SK-N-SH treated with all-trans-retinoic acid at 6 μM for 48 hours (cell line): ENCODE measurements at regions not wholly inside any gene's neighbourhood (a gene's known extent, or its start where the extent isn't known, plus 50 kb on each side); places are given as distances from the start of the nearest gene placed in this dataset.

Experiments
- ATAC-seq: fragments of 200-7000 bp; cut with Tn5 transposase; 3 replicates; pipeline ENCODE4 v1.9.1; 2020; ENCODE audit warnings: mild to moderate bottlenecking, moderate library complexity
- ARNTL ChIP-seq: fragments of 450-650 bp; formaldehyde crosslinking; IDR thresholded peaks from 2 replicates; pipeline ENCODE4 v1.5.0; 2020; ENCODE audit warnings: low read depth, mild to moderate bottlenecking, moderate library complexity, borderline replicate concordance
- CSDC2 ChIP-seq: fragments of 250-450 bp; sonication (Bioruptor Pico); IDR thresholded peaks from 2 replicates; pipeline ENCODE4 v1.5.0; 2020; ENCODE audit warnings: mild to moderate bottlenecking, moderate library complexity
- ESRRG ChIP-seq: fragments of 250-450 bp; sonication (Bioruptor Pico); IDR thresholded peaks from 2 replicates; pipeline ENCODE4 v1.6.1; 2021; ENCODE audit warnings: mild to moderate bottlenecking
- GLIS3 ChIP-seq: fragments of 250-450 bp; sonication (Bioruptor Pico); IDR thresholded peaks from 2 replicates; pipeline ENCODE4 v1.5.0; 2020; ENCODE audit warnings: mild to moderate bottlenecking, moderate library complexity
- ISL1 ChIP-seq: fragments of 250-450 bp; sonication (Bioruptor Pico); IDR thresholded peaks from 2 replicates; pipeline ENCODE4 v2.1.2; 2022; ENCODE audit warnings: mild to moderate bottlenecking, moderate library complexity
- OSR1 ChIP-seq: fragments of 250-450 bp; sonication (Bioruptor Pico); IDR thresholded peaks from 2 replicates; pipeline ENCODE4 v1.8.0; 2022; ENCODE audit warnings: moderate library complexity, mild to moderate bottlenecking, inconsistent platforms
- PPARA ChIP-seq: fragments of 250-450 bp; sonication (Bioruptor Pico); IDR thresholded peaks from 2 replicates; pipeline ENCODE4 v1.5.0; 2020; ENCODE audit warnings: mild to moderate bottlenecking, borderline replicate concordance
- RARB ChIP-seq: fragments of 250-450 bp; sonication (Bioruptor Pico); IDR thresholded peaks from 2 replicates; pipeline ENCODE4 v1.8.0; 2021; ENCODE audit warnings: mild to moderate bottlenecking, moderate library complexity
- SNAI2 ChIP-seq: fragments of 250-450 bp; sonication (Bioruptor Pico); IDR thresholded peaks from 2 replicates; pipeline ENCODE4 v1.5.0; 2020; ENCODE audit warnings: mild to moderate bottlenecking, moderate library complexity
- TCF4 ChIP-seq: fragments of 250-450 bp; sonication (Bioruptor Pico); IDR thresholded peaks from 2 replicates; pipeline ENCODE4 v1.8.0; 2021; ENCODE audit warnings: mild to moderate bottlenecking, moderate library complexity, borderline replicate concordance
- TOX ChIP-seq: fragments of 250-450 bp; sonication (Bioruptor Pico); IDR thresholded peaks from 2 replicates; pipeline ENCODE4 v1.8.0; 2021; ENCODE audit warnings: mild to moderate bottlenecking, moderate library complexity, borderline replicate concordance
- ZC3H10 ChIP-seq: fragments of 250-450 bp; sonication (Bioruptor Pico); IDR thresholded peaks from 2 replicates; pipeline ENCODE4 v1.5.1; 2021; ENCODE audit warnings: mild to moderate bottlenecking, moderate library complexity
- ZFP3 ChIP-seq: fragments of 250-450 bp; sonication (Bioruptor Pico); IDR thresholded peaks from 2 replicates; pipeline ENCODE4 v1.5.0; 2020; ENCODE audit warnings: mild to moderate bottlenecking, moderate library complexity
- ZFP30 ChIP-seq: fragments of 450-650 bp; formaldehyde crosslinking; IDR thresholded peaks from 2 replicates; pipeline ENCODE4 v1.5.0; 2022; ENCODE audit warnings: mild to moderate bottlenecking, moderate library complexity
- ZNF565 ChIP-seq: fragments of 450-650 bp; formaldehyde crosslinking; conservative IDR thresholded peaks from 2 replicates; pipeline ENCODE4 v1.5.0; 2020; ENCODE audit warnings: low read depth, mild to moderate bottlenecking, moderate library complexity
- ZNF70 ChIP-seq: fragments of 450-650 bp; formaldehyde crosslinking; IDR thresholded peaks from 2 replicates; pipeline ENCODE4 v1.5.0; 2020; ENCODE audit warnings: mild to moderate bottlenecking, moderate library complexity
- ZNF8 ChIP-seq: fragments of 450-650 bp; formaldehyde crosslinking; IDR thresholded peaks from 2 replicates; pipeline ENCODE4 v1.5.0; 2020; ENCODE audit warnings: mild to moderate bottlenecking, moderate library complexity
- TF ChIP-seq, protein P1 (sequence below): fragments of 250-450 bp; sonication (Bioruptor Pico); IDR thresholded peaks from 2 replicates; pipeline ENCODE4 v1.5.0; 2020; ENCODE audit warnings: mild to moderate bottlenecking, moderate library complexity
- TF ChIP-seq, protein P2 (sequence below): fragments of 250-450 bp; sonication (Bioruptor Pico); IDR thresholded peaks from 2 replicates; pipeline ENCODE4 v1.5.1; 2020; ENCODE audit warnings: low read depth, mild to moderate bottlenecking, moderate library complexity
- TF ChIP-seq, protein P3 (sequence below): fragments of 250-450 bp; sonication (Bioruptor Pico); IDR thresholded peaks from 2 replicates; pipeline ENCODE4 v1.5.1; 2021; ENCODE audit warnings: mild to moderate bottlenecking, moderate library complexity
- TF ChIP-seq, protein P4 (sequence below): fragments of 250-450 bp; sonication (Bioruptor Pico); IDR thresholded peaks from 2 replicates; pipeline ENCODE4 v1.8.0; 2021; ENCODE audit warnings: low read depth, mild to moderate bottlenecking, moderate library complexity, borderline replicate concordance

DNA sequence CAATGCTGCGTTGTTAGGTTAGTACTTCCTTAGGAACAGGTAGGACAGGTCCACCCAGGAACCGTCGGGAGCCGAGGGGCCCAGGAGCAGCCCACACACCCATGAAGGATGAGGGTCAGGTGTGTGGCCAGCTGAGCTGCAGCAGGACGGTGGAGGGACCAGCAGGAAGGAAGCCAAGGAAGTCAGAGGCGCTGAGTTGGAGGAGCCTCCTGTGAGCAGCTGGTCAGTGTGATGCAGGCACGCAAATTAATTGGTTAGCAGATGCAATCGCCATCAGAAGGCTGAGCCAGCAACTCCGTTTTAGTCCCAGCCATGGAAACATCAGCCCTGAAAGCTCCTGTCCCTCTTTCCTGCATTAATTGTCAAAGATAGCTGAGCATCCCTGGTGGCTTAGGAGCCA, 114.9 kb upstream of the SOX1 start:
- ATAC-seq, result no peak
- TF ChIP-seq TCF4 (CRISPR knock-in tag) (no peak), TOX (CRISPR knock-in tag) (no peak), GLIS3 (CRISPR knock-in tag) (no peak), ZNF565 (no peak)

DNA sequence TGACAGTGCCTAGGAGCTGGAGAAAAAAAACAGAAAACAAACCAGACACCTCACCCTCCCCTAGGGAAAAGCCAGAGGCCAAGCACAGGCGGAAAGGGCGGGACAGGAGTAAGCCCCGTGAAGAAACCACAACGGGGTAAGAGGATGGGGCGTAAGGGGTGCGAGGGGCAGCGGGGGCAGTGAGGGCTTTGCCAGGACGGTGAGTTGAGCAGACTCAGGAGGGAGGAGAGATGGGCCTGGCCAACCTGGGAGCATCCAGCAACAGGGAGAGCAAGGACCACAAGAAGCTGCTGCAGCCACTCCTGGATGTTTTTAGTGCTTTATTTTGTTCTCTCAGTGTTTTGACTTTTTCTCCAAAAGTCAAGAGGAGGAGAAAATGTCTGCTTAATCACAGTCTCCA, 114.1 kb upstream of the SOX1 start:
- TF ChIP-seq RARB (no peak), ARNTL (CRISPR knock-in tag) (no peak), ZFP3 (no peak), GLIS3 (CRISPR knock-in tag) (no peak), ZFP30 (CRISPR knock-in tag) (no peak), ZNF70 (CRISPR knock-in tag) (no peak), ZC3H10 (no peak), ZNF565 (no peak), OSR1 (CRISPR knock-in tag) (no peak), ZNF8 (CRISPR knock-in tag) (no peak), ISL1 (no peak), TOX (CRISPR knock-in tag) (no peak), PPARA (no peak)
- TF ChIP-seq, protein P1, sequence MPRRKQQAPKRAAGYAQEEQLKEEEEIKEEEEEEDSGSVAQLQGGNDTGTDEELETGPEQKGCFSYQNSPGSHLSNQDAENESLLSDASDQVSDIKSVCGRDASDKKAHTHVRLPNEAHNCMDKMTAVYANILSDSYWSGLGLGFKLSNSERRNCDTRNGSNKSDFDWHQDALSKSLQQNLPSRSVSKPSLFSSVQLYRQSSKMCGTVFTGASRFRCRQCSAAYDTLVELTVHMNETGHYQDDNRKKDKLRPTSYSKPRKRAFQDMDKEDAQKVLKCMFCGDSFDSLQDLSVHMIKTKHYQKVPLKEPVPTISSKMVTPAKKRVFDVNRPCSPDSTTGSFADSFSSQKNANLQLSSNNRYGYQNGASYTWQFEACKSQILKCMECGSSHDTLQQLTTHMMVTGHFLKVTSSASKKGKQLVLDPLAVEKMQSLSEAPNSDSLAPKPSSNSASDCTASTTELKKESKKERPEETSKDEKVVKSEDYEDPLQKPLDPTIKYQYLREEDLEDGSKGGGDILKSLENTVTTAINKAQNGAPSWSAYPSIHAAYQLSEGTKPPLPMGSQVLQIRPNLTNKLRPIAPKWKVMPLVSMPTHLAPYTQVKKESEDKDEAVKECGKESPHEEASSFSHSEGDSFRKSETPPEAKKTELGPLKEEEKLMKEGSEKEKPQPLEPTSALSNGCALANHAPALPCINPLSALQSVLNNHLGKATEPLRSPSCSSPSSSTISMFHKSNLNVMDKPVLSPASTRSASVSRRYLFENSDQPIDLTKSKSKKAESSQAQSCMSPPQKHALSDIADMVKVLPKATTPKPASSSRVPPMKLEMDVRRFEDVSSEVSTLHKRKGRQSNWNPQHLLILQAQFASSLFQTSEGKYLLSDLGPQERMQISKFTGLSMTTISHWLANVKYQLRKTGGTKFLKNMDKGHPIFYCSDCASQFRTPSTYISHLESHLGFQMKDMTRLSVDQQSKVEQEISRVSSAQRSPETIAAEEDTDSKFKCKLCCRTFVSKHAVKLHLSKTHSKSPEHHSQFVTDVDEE, result no peak
- TF ChIP-seq, protein P2, sequence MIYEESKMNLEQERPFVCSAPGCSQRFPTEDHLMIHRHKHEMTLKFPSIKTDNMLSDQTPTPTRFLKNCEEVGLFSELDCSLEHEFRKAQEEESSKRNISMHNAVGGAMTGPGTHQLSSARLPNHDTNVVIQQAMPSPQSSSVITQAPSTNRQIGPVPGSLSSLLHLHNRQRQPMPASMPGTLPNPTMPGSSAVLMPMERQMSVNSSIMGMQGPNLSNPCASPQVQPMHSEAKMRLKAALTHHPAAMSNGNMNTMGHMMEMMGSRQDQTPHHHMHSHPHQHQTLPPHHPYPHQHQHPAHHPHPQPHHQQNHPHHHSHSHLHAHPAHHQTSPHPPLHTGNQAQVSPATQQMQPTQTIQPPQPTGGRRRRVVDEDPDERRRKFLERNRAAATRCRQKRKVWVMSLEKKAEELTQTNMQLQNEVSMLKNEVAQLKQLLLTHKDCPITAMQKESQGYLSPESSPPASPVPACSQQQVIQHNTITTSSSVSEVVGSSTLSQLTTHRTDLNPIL, result no peak
- TF ChIP-seq, protein P3, sequence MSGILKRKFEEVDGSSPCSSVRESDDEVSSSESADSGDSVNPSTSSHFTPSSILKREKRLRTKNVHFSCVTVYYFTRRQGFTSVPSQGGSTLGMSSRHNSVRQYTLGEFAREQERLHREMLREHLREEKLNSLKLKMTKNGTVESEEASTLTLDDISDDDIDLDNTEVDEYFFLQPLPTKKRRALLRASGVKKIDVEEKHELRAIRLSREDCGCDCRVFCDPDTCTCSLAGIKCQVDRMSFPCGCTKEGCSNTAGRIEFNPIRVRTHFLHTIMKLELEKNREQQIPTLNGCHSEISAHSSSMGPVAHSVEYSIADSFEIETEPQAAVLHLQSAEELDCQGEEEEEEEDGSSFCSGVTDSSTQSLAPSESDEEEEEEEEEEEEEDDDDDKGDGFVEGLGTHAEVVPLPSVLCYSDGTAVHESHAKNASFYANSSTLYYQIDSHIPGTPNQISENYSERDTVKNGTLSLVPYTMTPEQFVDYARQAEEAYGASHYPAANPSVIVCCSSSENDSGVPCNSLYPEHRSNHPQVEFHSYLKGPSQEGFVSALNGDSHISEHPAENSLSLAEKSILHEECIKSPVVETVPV, result no peak
- ATAC-seq, result no peak

DNA sequence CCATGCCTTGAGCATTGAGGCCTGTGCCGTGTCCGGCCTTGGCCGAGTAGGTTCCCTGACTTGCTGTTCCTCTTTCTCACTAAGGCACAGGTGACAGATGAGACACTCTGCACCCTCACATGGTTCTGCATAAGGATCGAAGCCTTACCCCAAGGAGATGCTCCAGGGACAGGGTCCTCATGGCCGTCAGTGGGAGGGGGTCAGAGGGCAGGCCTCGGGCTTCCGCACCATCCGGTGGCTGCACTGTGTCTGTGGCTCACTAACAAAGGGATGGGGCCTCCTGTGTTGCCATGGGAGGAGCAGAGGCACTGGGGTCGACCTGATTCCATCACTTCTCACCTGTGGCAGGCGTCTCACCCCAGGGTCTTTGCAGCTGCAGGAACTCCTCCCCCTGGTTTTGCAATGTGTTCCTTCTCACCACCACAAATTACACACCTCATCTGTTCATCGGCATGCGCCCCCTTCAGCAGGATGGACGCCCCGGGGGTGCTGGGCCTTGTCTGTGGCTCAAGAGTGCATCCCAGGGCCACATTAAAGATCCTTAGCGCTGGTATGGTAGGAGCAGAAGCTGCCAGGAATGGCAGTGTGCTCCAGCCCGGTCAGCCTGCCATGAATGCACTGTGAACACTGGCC, 113.3 kb upstream of the SOX1 start:
- no peak for ATAC-seq
- TF ChIP-seq TCF4 (CRISPR knock-in tag), result no peak
- TF ChIP-seq CSDC2 (CRISPR knock-in tag), result no peak
- no peak for TF ChIP-seq ZNF8 (CRISPR knock-in tag)
- no peak for TF ChIP-seq ARNTL (CRISPR knock-in tag)
- TF ChIP-seq, protein P4, sequence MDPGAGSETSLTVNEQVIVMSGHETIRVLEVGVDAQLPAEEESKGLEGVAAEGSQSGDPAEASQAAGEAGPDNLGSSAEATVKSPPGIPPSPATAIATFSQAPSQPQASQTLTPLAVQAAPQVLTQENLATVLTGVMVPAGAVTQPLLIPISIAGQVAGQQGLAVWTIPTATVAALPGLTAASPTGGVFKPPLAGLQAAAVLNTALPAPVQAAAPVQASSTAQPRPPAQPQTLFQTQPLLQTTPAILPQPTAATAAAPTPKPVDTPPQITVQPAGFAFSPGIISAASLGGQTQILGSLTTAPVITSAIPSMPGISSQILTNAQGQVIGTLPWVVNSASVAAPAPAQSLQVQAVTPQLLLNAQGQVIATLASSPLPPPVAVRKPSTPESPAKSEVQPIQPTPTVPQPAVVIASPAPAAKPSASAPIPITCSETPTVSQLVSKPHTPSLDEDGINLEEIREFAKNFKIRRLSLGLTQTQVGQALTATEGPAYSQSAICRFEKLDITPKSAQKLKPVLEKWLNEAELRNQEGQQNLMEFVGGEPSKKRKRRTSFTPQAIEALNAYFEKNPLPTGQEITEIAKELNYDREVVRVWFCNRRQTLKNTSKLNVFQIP (CRISPR knock-in tag), result no peak
- TF ChIP-seq OSR1 (CRISPR knock-in tag), result no peak
- TF ChIP-seq PPARA, result no peak
- TF ChIP-seq, protein P1, result no peak
- TF ChIP-seq SNAI2 (CRISPR knock-in tag), result no peak
- TF ChIP-seq ISL1, result no peak
- no peak for TF ChIP-seq GLIS3 (CRISPR knock-in tag)
- TF ChIP-seq ESRRG (CRISPR knock-in tag), result no peak
- no peak for TF ChIP-seq TOX (CRISPR knock-in tag)
- TF ChIP-seq RARB, result no peak
- no peak for TF ChIP-seq ZNF565
- TF ChIP-seq ZFP30 (CRISPR knock-in tag), result no peak
- TF ChIP-seq, protein P2, result no peak
- TF ChIP-seq, protein P3, result no peak
